Mucosa of descending colon (tissue), 3 donors: ENCODE measurements at regions not wholly inside any gene's neighbourhood (a gene's known extent, or its start where the extent isn't known, plus 50 kb on each side); places are given as distances from the start of the nearest gene placed in this dataset.

ENCODE experiments used
- ATAC-seq: fragments of 200-7000 bp; cut with Tn5 transposase; one replicate; pipeline ENCODE4 v1.9.1; 2020; ENCODE audit warnings: mild to moderate bottlenecking, moderate library complexity
- DNase-seq, 3 donors: peaks; one replicate each; pipeline ENCODE4 v3.0.0-alpha.2; 2020
- H3K36me3 ChIP-seq: fragments of 200-600 bp; one replicate; pipeline ENCODE4 v1.8.0; 2021; ENCODE audit warnings: low read depth, mild to moderate bottlenecking
- H3K4me1 ChIP-seq: fragments of 200-600 bp; one replicate; pipeline ENCODE4 v1.8.0; 2021; ENCODE audit warnings: low read depth, mild to moderate bottlenecking
- H3K4me3 ChIP-seq: fragments of 200-600 bp; one replicate; pipeline ENCODE4 v1.8.0; 2021; ENCODE audit warnings: mild to moderate bottlenecking
- H3K9me3 ChIP-seq: fragments of 200-600 bp; one replicate; pipeline ENCODE4 v1.8.0; 2021; ENCODE audit warnings: mild to moderate bottlenecking
- CTCF ChIP-seq: fragments of 200-600 bp; IDR thresholded peaks from one replicate; pipeline ENCODE4 v1.8.0; 2022; ENCODE audit warnings: antibody characterized with exemption, mild to moderate bottlenecking
- intact Hi-C, 2 donors: fragments of 100-400 bp; cut with DNase I in 1 of 2; cut with micrococcal nuclease in 1 of 2; formaldehyde crosslinking; loops; one replicate each; pipeline versions ENCODE4 v1.11.0 to v1.11.1; 2022; cut with DNase I, micrococcal nuclease
- donor health status: DM: no; HTN: no; CAD: no; lungs with moderate emphysema.
- donor health status: DM: no; HTN: no; CAD: no.
- donor health status: DM: no; HTN: yes; CAD: no.

GRCh38 chr6:95266537-95267258 is 310.6 kb upstream of the MANEA start:
- DNase-seq = no peak
- intact Hi-C loops = no loop called here
- no peak for TF ChIP-seq CTCF
- no peaks in the 10 kb centered on the region for H3K9me3 ChIP-seq
- no peak overlapping the region for H3K4me3 ChIP-seq
- ATAC-seq = no peak
- H3K36me3 ChIP-seq = no peaks in the 10 kb centered on the region
- no peaks in the 10 kb centered on the region for H3K4me1 ChIP-seq

GRCh38 chr6:95274686-95275235 is 302.6 kb upstream of the MANEA start:
- no peaks in the 10 kb centered on the region for H3K36me3 ChIP-seq
- DNase-seq (no peak), ATAC-seq (no peak)
- no peaks in the 10 kb centered on the region for H3K9me3 ChIP-seq
- TF ChIP-seq CTCF = no peak
- H3K4me1 ChIP-seq = no peaks in the 10 kb centered on the region
- intact Hi-C loops = no loop called here
- H3K4me3 ChIP-seq = no peak overlapping the region

- H3K36me3 ChIP-seq = no peaks in the 10 kb centered on the region
- no peak for ATAC-seq
- TF ChIP-seq CTCF = no peak
- no peak overlapping the region for H3K4me3 ChIP-seq
- intact Hi-C loops = no loop called here
- no peaks in the 10 kb centered on the region for H3K9me3 ChIP-seq
- no peaks in the 10 kb centered on the region for H3K4me1 ChIP-seq
- no peak for DNase-seq
These were observed 297.7 kb upstream of the MANEA start for GRCh38 chr6:95279616-95280015.

- H3K4me3 ChIP-seq = no peak overlapping the region
- ATAC-seq (no peak), DNase-seq (no peak)
- TF ChIP-seq CTCF = no peak
- H3K4me1 ChIP-seq = no peaks in the 10 kb centered on the region
- intact Hi-C loops = no loop called here
- no peaks in the 10 kb centered on the region for H3K36me3 ChIP-seq
- no peaks in the 10 kb centered on the region for H3K9me3 ChIP-seq
These were observed 296.6 kb upstream of the MANEA start for GRCh38 chr6:95280686-95281273.

- no peak for DNase-seq
- intact Hi-C loops = no loop called here
- no peak for TF ChIP-seq CTCF
- no peak overlapping the region for H3K4me3 ChIP-seq
- no peaks in the 10 kb centered on the region for H3K9me3 ChIP-seq
- H3K36me3 ChIP-seq = no peaks in the 10 kb centered on the region
- no peak for ATAC-seq
- H3K4me1 ChIP-seq = no peaks in the 10 kb centered on the region
These were observed 291.5 kb upstream of the MANEA start for GRCh38 chr6:95285881-95286280.
